ENCODE measurements at regions not wholly inside any gene's neighbourhood (a gene's known extent, or its start where the extent isn't known, plus 50 kb on each side); places are given as distances from the start of the nearest gene placed in this dataset.

GRCh38 chr18:78911751-78912283, 67.8 kb upstream of the SALL3 start:
- DNase-seq, result no peak

GRCh38 chr18:78912336-78912735, 67.3 kb upstream of the SALL3 start:
- no peak overlapping the region for H3K4me3 Mint-ChIP-seq
- no peak for DNase-seq
- no peak overlapping the region for H3K27ac Mint-ChIP-seq
- no peaks in the 10 kb centered on the region for H3K36me3 Mint-ChIP-seq
- H3K9me3 Mint-ChIP-seq, result no peaks in the 10 kb centered on the region
- H3K4me1 Mint-ChIP-seq, result no peaks in the 10 kb centered on the region
- peaks cover 8% of the 10 kb centered on the region for H3K27me3 Mint-ChIP-seq

More at GRCh38 chr18:78911751-78912283, 67.8 kb upstream of the SALL3 start:
- H3K4me1 Mint-ChIP-seq, result no peaks in the 10 kb centered on the region
- peaks cover 11% of the 10 kb centered on the region for H3K27me3 Mint-ChIP-seq
- H3K27ac Mint-ChIP-seq, result no peak overlapping the region
- no peaks in the 10 kb centered on the region for H3K9me3 Mint-ChIP-seq
- H3K4me3 Mint-ChIP-seq, result no peak overlapping the region
- H3K36me3 Mint-ChIP-seq, result no peaks in the 10 kb centered on the region

GRCh38 chr18:78912844-78913243, 66.8 kb upstream of the SALL3 start:
- DNase-seq, result no peak
- H3K27me3 Mint-ChIP-seq, result peaks cover 7% of the 10 kb centered on the region
- H3K4me1 Mint-ChIP-seq, result no peaks in the 10 kb centered on the region
- no peak overlapping the region for H3K27ac Mint-ChIP-seq
- no peaks in the 10 kb centered on the region for H3K36me3 Mint-ChIP-seq
- no peak overlapping the region for H3K4me3 Mint-ChIP-seq
- no peaks in the 10 kb centered on the region for H3K9me3 Mint-ChIP-seq

- Mint-ChIP-seq H3K27ac (no peak overlapping the region), H3K9me3 (no peaks in the 10 kb centered on the region), H3K4me1 (no peaks in the 10 kb centered on the region)
Measured at GRCh38 chr18:78913395-78913794, 66.2 kb upstream of the SALL3 start.

GRCh38 chr18:78913830-78914231, 65.8 kb upstream of the SALL3 start:
- Mint-ChIP-seq H3K4me1 (no peaks in the 10 kb centered on the region), H3K27ac (no peak overlapping the region), H3K4me3 (no peak overlapping the region), H3K27me3 (peaks cover 7% of the 10 kb centered on the region), H3K36me3 (no peaks in the 10 kb centered on the region), H3K9me3 (no peaks in the 10 kb centered on the region)
- DNase-seq, result no peak

More at GRCh38 chr18:78913395-78913794, 66.2 kb upstream of the SALL3 start:
- H3K27me3 Mint-ChIP-seq, result peaks cover 7% of the 10 kb centered on the region
- H3K4me3 Mint-ChIP-seq, result no peak overlapping the region
- H3K36me3 Mint-ChIP-seq, result no peaks in the 10 kb centered on the region
- no peak for DNase-seq

GRCh38 chr18:78914249-78914935, 65.2 kb upstream of the SALL3 start:
- no peak overlapping the region for H3K4me3 Mint-ChIP-seq
- H3K27ac Mint-ChIP-seq, result no peak overlapping the region
- no peaks in the 10 kb centered on the region for H3K4me1 Mint-ChIP-seq
- H3K27me3 Mint-ChIP-seq, result peaks cover 7% of the 10 kb centered on the region
- H3K9me3 Mint-ChIP-seq, result no peaks in the 10 kb centered on the region
- no peaks in the 10 kb centered on the region for H3K36me3 Mint-ChIP-seq
- no peak for DNase-seq

GRCh38 chr18:78915446-78916008, 64.1 kb upstream of the SALL3 start:
- Mint-ChIP-seq H3K27me3 (peaks cover 7% of the 10 kb centered on the region), H3K27ac (no peak overlapping the region), H3K4me1 (no peaks in the 10 kb centered on the region), H3K36me3 (no peaks in the 10 kb centered on the region), H3K9me3 (no peaks in the 10 kb centered on the region), H3K4me3 (no peak overlapping the region)
- DNase-seq, result no peak

GRCh38 chr18:78918707-78919106, 60.9 kb upstream of the SALL3 start:
- DNase-seq, result no peak
- Mint-ChIP-seq H3K27me3 (peaks cover 7% of the 10 kb centered on the region), H3K36me3 (no peaks in the 10 kb centered on the region), H3K9me3 (no peaks in the 10 kb centered on the region), H3K4me1 (no peaks in the 10 kb centered on the region), H3K4me3 (no peak overlapping the region), H3K27ac (no peak overlapping the region)

- DNase-seq, result no peak
- H3K36me3 Mint-ChIP-seq, result no peaks in the 10 kb centered on the region
- no peak overlapping the region for H3K27ac Mint-ChIP-seq
- peaks cover 1% of the 10 kb centered on the region for H3K27me3 Mint-ChIP-seq
- H3K9me3 Mint-ChIP-seq, result no peaks in the 10 kb centered on the region
- no peak overlapping the region for H3K4me3 Mint-ChIP-seq
- no peaks in the 10 kb centered on the region for H3K4me1 Mint-ChIP-seq
Measured at GRCh38 chr18:78919956-78920355, 59.7 kb upstream of the SALL3 start.

GRCh38 chr18:78920456-78921138, 59.0 kb upstream of the SALL3 start:
- H3K27ac Mint-ChIP-seq, result no peak overlapping the region
- H3K4me3 Mint-ChIP-seq, result no peak overlapping the region
- H3K9me3 Mint-ChIP-seq, result no peaks in the 10 kb centered on the region
- no peaks in the 10 kb centered on the region for H3K4me1 Mint-ChIP-seq
- DNase-seq, result no peak
- H3K27me3 Mint-ChIP-seq, result no peaks in the 10 kb centered on the region
- no peaks in the 10 kb centered on the region for H3K36me3 Mint-ChIP-seq

GRCh38 chr18:78922856-78923255, 56.8 kb upstream of the SALL3 start:
- Mint-ChIP-seq H3K4me3 (no peak overlapping the region), H3K9me3 (no peaks in the 10 kb centered on the region), H3K27ac (no peak overlapping the region), H3K36me3 (no peaks in the 10 kb centered on the region), H3K4me1 (no peaks in the 10 kb centered on the region), H3K27me3 (no peaks in the 10 kb centered on the region)
- DNase-seq, result no peak

GRCh38 chr18:78924301-78924700, 55.3 kb upstream of the SALL3 start:
- no peak overlapping the region for H3K27ac Mint-ChIP-seq
- no peaks in the 10 kb centered on the region for H3K9me3 Mint-ChIP-seq
- H3K4me1 Mint-ChIP-seq, result no peaks in the 10 kb centered on the region
- no peak overlapping the region for H3K4me3 Mint-ChIP-seq
- no peak for DNase-seq
- no peaks in the 10 kb centered on the region for H3K27me3 Mint-ChIP-seq
- no peaks in the 10 kb centered on the region for H3K36me3 Mint-ChIP-seq

GRCh38 chr18:78924786-78925540, 54.7 kb upstream of the SALL3 start:
- Mint-ChIP-seq H3K36me3 (no peaks in the 10 kb centered on the region), H3K4me1 (no peaks in the 10 kb centered on the region), H3K27ac (no peak overlapping the region), H3K9me3 (no peaks in the 10 kb centered on the region), H3K4me3 (no peak overlapping the region), H3K27me3 (no peaks in the 10 kb centered on the region)
- DNase-seq, result no peak

GRCh38 chr18:78925557-78926242, 53.9 kb upstream of the SALL3 start:
- no peaks in the 10 kb centered on the region for H3K36me3 Mint-ChIP-seq
- no peaks in the 10 kb centered on the region for H3K4me1 Mint-ChIP-seq
- H3K27me3 Mint-ChIP-seq, result no peaks in the 10 kb centered on the region
- DNase-seq, result no peak
- no peak overlapping the region for H3K27ac Mint-ChIP-seq
- no peaks in the 10 kb centered on the region for H3K9me3 Mint-ChIP-seq
- H3K4me3 Mint-ChIP-seq, result no peak overlapping the region

- Mint-ChIP-seq H3K36me3 (no peaks in the 10 kb centered on the region), H3K9me3 (no peaks in the 10 kb centered on the region), H3K4me1 (no peaks in the 10 kb centered on the region), H3K27ac (no peak overlapping the region), H3K27me3 (no peaks in the 10 kb centered on the region), H3K4me3 (no peak overlapping the region)
- no peak for DNase-seq
Measured at GRCh38 chr18:78926243-78926615, 53.4 kb upstream of the SALL3 start.

Data from activated naive CD8-positive, alpha-beta T cell treated with anti-CD3 and anti-CD28 coated beads for 36 hours (primary cell).